Ectodermal cell (in vitro differentiated cells): ENCODE measurements at regions not wholly inside any gene's neighbourhood (a gene's known extent, or its start where the extent isn't known, plus 50 kb on each side); places are given as distances from the start of the nearest gene placed in this dataset.

ENCODE experiments used
- H3K27ac ChIP-seq: 2 replicates; pipeline ENCODE4 v1.7.0; 2013; ENCODE audit warnings: mild to moderate bottlenecking, low read depth, low read length; ENCODE audit not compliant: insufficient read depth, poor library complexity, severe bottlenecking
- H3K27me3 ChIP-seq: 2 replicates; pipeline ENCODE4 v1.7.0; 2013; ENCODE audit warnings: mild to moderate bottlenecking, low read length; ENCODE audit not compliant: insufficient read depth, control insufficient read depth, poor library complexity, severe bottlenecking
- H3K36me3 ChIP-seq: one replicate; pipeline ENCODE4 v1.7.0; 2013; ENCODE audit warnings: low read length; ENCODE audit not compliant: control insufficient read depth, insufficient read depth
- H3K4me1 ChIP-seq: one replicate; pipeline ENCODE4 v1.7.0; 2013; ENCODE audit warnings: low read length; ENCODE audit not compliant: control insufficient read depth, insufficient read depth
- H3K4me3 ChIP-seq: 2 replicates; pipeline ENCODE4 v1.7.0; 2013; ENCODE audit warnings: low read depth, low read length, control low read depth; ENCODE audit not compliant: insufficient read depth
- H3K9me3 ChIP-seq: 2 replicates; pipeline ENCODE4 v1.7.0; 2013; ENCODE audit warnings: mild to moderate bottlenecking, low read length, moderate library complexity; ENCODE audit not compliant: control insufficient read depth
- WGBS, 2 experiments: methylation state at CpG; one replicate each; pipeline ENCODE4 v1.1.7; 2013; ENCODE audit warnings: missing lambda C conversion rate in 2 of 2; 5-methylcytosine and 5-hydroxymethylcytosine counted together

GRCh38 chr20:16940701-16941100, 192.5 kb downstream of the OTOR start:
- WGBS, 2 experiments = 55% methylated on average over 1 of the region's 1 CpG
- H3K9me3 ChIP-seq = no peaks in the 10 kb centered on the region
- H3K27ac ChIP-seq = no peak overlapping the region
- no peaks in the 10 kb centered on the region for H3K27me3 ChIP-seq
- H3K4me3 ChIP-seq = no peak overlapping the region
- H3K4me1 ChIP-seq = peaks cover 11% of the 10 kb centered on the region
- no peaks in the 10 kb centered on the region for H3K36me3 ChIP-seq

- Histone ChIP-seq H3K4me3 (no peak overlapping the region), H3K27ac (no peak overlapping the region), H3K4me1 (peaks cover 11% of the 10 kb centered on the region), H3K27me3 (no peaks in the 10 kb centered on the region), H3K9me3 (no peaks in the 10 kb centered on the region), H3K36me3 (no peaks in the 10 kb centered on the region)
- 56 to 82% methylated on average over 1 of the region's 1 CpG for WGBS, 2 experiments
Measured at GRCh38 chr20:16942051-16942450, 193.9 kb downstream of the OTOR start.

GRCh38 chr20:16942756-16943155, 194.6 kb downstream of the OTOR start:
- no peak overlapping the region for H3K4me3 ChIP-seq
- no peaks in the 10 kb centered on the region for H3K36me3 ChIP-seq
- 86 to 97% methylated on average over 2 of the region's 2 CpGs for WGBS, 2 experiments
- no peaks in the 10 kb centered on the region for H3K27me3 ChIP-seq
- no peak overlapping the region for H3K27ac ChIP-seq
- no peaks in the 10 kb centered on the region for H3K9me3 ChIP-seq
- peaks cover 11% of the 10 kb centered on the region for H3K4me1 ChIP-seq

- 15 to 18% methylated on average over 2 of the region's 2 CpGs for whole genome bisulfite sequencing, 2 experiments
Measured at GRCh38 chr20:16944745-16945144, 196.6 kb downstream of the OTOR start.

DNA sequence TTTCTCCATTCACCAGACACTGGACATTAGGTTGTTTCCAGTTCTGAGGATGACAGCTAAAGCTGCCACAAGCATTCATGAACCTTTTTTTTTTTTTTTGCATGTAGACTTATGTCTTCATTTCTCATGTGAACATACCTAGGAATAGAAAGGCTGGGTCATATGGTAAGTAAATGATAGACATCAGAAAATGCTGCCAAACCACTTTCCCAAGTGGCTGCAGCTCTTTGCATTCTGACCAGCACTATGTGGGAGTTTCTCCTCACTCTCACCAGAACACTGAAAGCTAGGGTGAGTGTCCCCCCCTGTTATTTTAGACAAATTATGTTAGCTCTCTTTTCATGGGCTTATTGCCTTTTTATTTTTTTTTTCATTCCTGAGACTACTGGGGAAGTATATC, 197.5 kb downstream of the OTOR start:
- no peak overlapping the region for H3K27ac ChIP-seq
- no peaks in the 10 kb centered on the region for H3K27me3 ChIP-seq
- H3K4me3 ChIP-seq = no peak overlapping the region
- peaks cover 11% of the 10 kb centered on the region for H3K4me1 ChIP-seq
- no peaks in the 10 kb centered on the region for H3K36me3 ChIP-seq
- H3K9me3 ChIP-seq = no peaks in the 10 kb centered on the region

More at GRCh38 chr20:16944745-16945144, 196.6 kb downstream of the OTOR start:
- H3K36me3 ChIP-seq = no peaks in the 10 kb centered on the region
- H3K4me3 ChIP-seq = no peak overlapping the region
- no peaks in the 10 kb centered on the region for H3K9me3 ChIP-seq
- no peaks in the 10 kb centered on the region for H3K27me3 ChIP-seq
- no peak overlapping the region for H3K27ac ChIP-seq
- H3K4me1 ChIP-seq = peaks cover 11% of the 10 kb centered on the region

GRCh38 chr20:16946097-16946496, 197.9 kb downstream of the OTOR start:
- no peaks in the 10 kb centered on the region for H3K9me3 ChIP-seq
- no peaks in the 10 kb centered on the region for H3K27me3 ChIP-seq
- peaks cover 11% of the 10 kb centered on the region for H3K4me1 ChIP-seq
- no peak overlapping the region for H3K27ac ChIP-seq
- H3K36me3 ChIP-seq = no peaks in the 10 kb centered on the region
- no peak overlapping the region for H3K4me3 ChIP-seq
- WGBS, 2 experiments = 97 to 98% methylated on average over 1 to 2 of the region's 2 CpGs

DNA sequence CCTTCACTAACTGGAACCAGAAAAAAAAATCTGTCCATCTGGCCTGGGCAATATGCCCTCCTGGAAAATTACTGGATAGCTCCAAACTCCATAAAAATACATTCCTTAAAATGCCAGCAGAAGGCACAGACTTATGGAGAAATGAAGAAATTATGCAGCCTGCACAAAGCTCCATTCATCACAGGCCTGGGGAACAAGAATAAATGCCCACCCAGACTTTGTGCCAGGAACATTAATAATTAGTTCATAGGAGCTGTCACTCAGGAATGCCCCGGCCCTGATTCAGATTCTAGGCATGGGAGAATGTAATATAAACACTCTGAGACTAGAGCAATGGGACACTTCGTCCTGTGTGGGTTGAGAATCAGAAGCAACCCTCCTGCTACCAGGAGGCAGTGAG, 199.3 kb downstream of the OTOR start:
- Histone ChIP-seq H3K9me3 (no peaks in the 10 kb centered on the region), H3K27me3 (no peaks in the 10 kb centered on the region), H3K4me3 (no peak overlapping the region), H3K4me1 (peaks cover 17% of the 10 kb centered on the region), H3K36me3 (no peaks in the 10 kb centered on the region), H3K27ac (no peak overlapping the region)
- WGBS, 2 experiments = 90 to 96% methylated on average over 2 of the region's 2 CpGs

GRCh38 chr20:16951876-16952275, 203.7 kb downstream of the OTOR start:
- no peaks in the 10 kb centered on the region for H3K9me3 ChIP-seq
- H3K27me3 ChIP-seq = no peaks in the 10 kb centered on the region
- no peaks in the 10 kb centered on the region for H3K36me3 ChIP-seq
- H3K4me3 ChIP-seq = no peak overlapping the region
- 73 to 75% methylated on average over 2 of the region's 2 CpGs for WGBS, 2 experiments
- H3K27ac ChIP-seq = no peak overlapping the region
- peaks cover 24% of the 10 kb centered on the region for H3K4me1 ChIP-seq

DNA sequence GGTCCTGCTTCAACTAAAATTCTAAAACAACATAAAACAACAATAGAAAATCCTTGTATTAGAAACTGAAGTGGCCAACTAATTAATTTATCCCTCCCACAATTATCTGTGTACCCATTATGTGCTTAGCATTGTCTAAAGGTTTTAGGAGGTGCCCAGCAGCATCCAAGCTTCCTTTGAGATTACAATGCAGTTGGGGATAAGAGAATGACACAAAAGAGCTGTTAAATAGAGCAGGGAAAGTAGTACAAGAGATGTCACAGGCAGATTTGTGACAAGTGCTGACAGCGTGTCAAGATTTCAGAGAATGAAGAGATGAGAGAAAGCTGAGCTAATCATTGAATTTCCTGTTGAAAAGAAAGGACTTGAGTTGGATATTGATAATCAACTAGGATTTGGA, 204.8 kb downstream of the OTOR start:
- Histone ChIP-seq H3K36me3 (no peaks in the 10 kb centered on the region), H3K4me1 (peaks cover 24% of the 10 kb centered on the region), H3K27me3 (no peaks in the 10 kb centered on the region), H3K27ac (no peak overlapping the region), H3K9me3 (no peaks in the 10 kb centered on the region), H3K4me3 (no peak overlapping the region)
- 44 to 52% methylated on average over 1 of the region's 1 CpG for WGBS, 2 experiments

- no peaks in the 10 kb centered on the region for H3K27me3 ChIP-seq
- peaks cover 24% of the 10 kb centered on the region for H3K4me1 ChIP-seq
- H3K9me3 ChIP-seq = no peaks in the 10 kb centered on the region
- 69% methylated on average over 4 of the region's 4 CpGs for WGBS, 2 experiments
- no peaks in the 10 kb centered on the region for H3K36me3 ChIP-seq
- H3K4me3 ChIP-seq = no peak overlapping the region
- no peak overlapping the region for H3K27ac ChIP-seq
Measured at GRCh38 chr20:16953858-16954257, 205.7 kb downstream of the OTOR start.

- no peaks in the 10 kb centered on the region for H3K27me3 ChIP-seq
- WGBS, 2 experiments = 88 to 89% methylated on average over 3 of the region's 3 CpGs
Measured at GRCh38 chr20:16955462-16955861, 207.3 kb downstream of the OTOR start.

More at GRCh38 chr20:16955462-16955861, 207.3 kb downstream of the OTOR start:
- Histone ChIP-seq H3K4me1 (peaks cover 24% of the 10 kb centered on the region), H3K27ac (no peak overlapping the region), H3K36me3 (no peaks in the 10 kb centered on the region), H3K9me3 (no peaks in the 10 kb centered on the region), H3K4me3 (no peak overlapping the region)
